Right ventricle myocardium inferior (tissue), 1 donor: ENCODE measurements at regions not wholly inside any gene's neighbourhood (a gene's known extent, or its start where the extent isn't known, plus 50 kb on each side); places are given as distances from the start of the nearest gene placed in this dataset.
"Not testable (repeated sequence)": the region's sequence is repeated elsewhere in the genome, so short reads cannot be mapped to it uniquely, and the experiment has no call there.

ENCODE experiments used
- ATAC-seq: fragments of 200-7000 bp; cut with Tn5 transposase; one replicate; pipeline ENCODE4 v1.9.1; 2020; ENCODE audit warnings: mild to moderate bottlenecking, moderate library complexity
- DNase-seq: peaks from one replicate; pipeline ENCODE4 v3.0.0; 2021; ENCODE audit errors: missing footprints
- intact Hi-C: fragments of 100-400 bp; cut with DNase I; formaldehyde crosslinking; loops from one replicate; pipeline ENCODE4 v1.11.0; 2022
- donor health status: DM: no; HTN: yes; CAD: no; lungs with severe emphysema.

DNA sequence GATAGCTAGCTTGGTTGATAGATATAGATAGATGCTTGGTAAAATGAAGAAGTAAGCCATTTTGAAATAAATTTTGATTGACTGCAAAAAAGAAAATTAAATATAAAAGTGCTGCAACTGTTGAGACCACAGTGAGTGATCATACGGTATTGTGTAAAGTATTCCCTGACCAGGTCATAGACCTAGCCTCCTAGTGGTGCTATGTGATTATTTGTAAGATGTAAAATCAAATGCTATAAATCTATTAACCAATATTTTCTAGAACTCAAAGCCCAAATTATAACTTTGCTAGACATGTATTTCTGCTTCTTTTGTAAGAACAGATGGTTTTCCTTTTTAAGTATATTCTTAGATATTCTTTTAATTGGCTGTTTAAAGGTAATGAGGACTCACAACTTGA lies 480.2 kb upstream of the PTPRD start:
- no peak for DNase-seq
- intact Hi-C loops = no loop called here
- no peak for ATAC-seq

DNA sequence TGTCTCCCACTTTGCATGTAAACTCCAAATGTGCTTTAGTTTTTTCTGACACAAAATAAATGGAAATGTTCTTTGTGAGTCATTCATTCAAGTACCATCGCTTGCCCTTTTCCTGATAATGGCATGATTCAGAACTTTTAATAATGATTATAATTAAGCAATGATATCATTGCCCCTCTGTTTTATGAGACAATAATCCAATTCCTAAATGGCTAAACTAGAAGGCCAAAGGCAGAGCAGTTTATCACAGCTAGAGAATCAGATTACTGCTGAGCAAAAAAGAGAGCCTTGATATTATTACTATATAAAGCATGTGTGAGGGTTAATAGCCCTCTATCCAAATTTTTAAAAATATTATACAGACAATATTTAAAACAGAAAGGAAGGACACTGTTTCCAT lies 484.2 kb upstream of the PTPRD start:
- intact Hi-C loops = no loop called here
- no peak for DNase-seq
- no peak for ATAC-seq

DNA sequence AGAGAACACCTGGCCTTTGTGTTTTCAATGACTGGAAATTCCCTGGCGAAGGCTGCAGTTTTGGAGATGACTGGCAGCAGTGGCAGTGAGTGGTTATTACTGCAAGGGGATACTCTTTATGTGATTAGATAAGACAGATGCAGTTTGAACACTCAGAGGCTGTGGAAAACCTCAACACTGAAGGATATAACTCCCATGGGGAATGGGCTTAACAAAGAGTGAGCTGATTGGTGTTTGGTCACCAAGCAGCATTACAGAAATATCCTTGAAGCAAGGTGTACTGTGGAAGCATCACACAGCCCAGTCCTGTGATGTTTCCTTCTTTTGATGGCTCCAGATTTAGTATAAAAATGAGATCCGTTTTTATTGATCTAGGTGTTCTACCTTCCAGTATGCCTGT lies 490.7 kb upstream of the PTPRD start:
- intact Hi-C loops = no loop called here
- DNase-seq (no peak), ATAC-seq (no peak)

DNA sequence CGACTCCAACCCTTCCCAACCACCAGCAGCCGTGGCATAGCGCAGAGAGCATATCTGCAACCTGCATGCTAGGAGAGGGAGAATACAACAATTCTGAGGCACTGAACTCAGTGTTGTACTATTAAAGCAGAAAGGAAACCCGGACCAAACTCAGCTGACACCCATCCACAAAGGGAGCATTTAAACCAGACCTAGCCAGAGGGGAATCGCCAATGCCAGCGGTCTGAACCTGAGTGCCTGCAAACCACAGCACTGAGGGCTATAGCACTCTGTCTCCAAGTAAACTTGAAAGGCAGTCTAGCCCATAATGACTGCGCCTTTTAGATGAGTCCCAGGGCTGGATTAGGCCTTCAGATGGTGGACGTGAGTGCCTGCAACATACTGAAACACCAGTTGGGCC lies 494.4 kb upstream of the PTPRD start:
- no peak for DNase-seq
- no peak for ATAC-seq
- intact Hi-C loops = no loop called here

DNA sequence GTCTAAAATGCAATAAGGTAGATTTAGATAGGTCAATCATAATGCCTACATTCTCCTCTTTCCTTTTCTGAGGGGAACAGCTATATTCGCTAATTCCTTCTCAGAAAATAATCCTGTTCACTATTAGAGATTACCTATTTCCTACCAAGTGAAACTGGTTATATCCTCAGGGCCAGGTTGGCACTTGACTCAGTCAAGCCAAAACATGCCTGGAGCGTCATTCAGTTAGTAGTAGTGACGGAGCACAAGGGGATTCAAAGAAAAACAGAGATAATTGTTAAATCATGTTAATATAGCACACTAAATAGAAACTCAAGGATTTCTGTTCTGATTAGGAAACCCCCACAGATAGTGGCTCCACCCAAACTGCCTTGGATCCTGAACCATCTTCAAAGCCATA lies 515.4 kb upstream of the PTPRD start:
- intact Hi-C loops = no loop called here
- DNase-seq (no peak), ATAC-seq (no peak)

DNA sequence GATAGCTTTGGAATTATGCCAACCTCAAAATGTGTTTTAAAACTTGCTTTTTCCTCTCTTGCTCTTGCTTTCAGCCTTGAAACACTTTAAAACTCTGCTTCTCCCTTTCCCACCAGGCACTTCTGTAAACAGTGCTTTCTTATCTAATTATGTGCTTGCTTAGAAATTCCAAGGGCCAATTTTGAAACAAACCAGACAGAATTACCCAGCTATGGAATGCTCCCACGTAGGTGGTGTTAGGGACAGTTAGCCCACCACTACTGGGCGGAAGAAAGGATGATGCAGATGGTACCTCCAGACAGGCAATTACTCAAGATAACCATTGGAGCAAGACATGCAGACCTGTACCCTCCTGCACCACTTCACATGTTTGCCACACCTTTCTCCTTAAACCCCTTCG lies 523.0 kb upstream of the PTPRD start:
- no peak for ATAC-seq
- no peak for DNase-seq
- intact Hi-C loops = no loop called here

DNA sequence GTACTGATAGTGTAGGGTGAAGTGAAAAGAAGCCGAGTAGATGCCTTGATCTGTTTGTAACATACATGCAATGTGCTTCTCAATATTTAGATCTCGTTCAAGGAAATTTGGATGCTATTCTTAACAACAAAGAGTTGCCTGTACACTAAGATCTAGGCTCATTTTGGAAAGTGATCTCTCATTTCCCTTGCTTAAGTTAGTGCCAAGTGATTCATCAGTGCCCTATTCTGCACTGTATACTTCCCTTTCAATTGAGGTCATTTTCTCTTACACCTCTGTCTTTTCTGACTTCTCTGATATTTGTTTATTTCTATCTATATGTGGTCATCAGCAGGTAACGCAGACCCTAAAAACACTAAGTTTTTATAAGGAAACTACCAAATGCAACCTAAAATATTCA lies 528.6 kb upstream of the PTPRD start:
- DNase-seq = no peak
- no peak for ATAC-seq
- intact Hi-C loops = no loop called here

DNA sequence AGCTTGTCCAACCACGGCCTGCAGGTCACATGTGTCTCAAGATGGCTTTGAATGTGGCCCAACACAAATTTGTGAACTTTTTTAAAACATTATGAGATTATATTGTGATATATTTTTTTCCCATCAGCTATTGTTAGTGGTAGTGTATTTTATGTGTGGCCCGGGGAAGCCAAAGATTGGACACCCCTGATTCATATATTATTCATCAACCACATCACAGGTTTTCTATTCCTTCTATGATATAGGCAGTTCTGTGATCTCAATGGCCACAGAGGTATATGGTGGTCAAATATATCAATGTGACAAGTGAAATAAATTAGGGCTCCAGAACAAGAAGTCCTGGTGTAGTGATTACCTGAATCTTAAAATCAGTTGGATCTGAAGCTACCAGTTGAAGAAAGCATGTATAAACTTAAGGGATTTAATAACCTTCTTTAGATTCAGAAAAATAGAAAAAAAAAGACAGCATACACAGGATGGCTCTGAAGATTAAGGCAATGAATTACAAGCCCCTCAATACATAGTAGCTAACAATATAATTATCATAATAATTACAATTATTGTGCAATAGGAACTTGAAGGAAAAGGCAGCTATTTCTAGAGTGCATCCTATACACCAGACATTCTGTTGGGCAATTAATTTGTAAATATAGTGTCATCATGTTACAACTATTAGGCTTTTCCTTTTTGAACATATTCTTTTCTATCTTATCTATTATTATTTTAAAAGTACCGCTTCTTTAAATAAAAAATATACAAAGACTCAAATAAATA lies 530.4 kb upstream of the PTPRD start:
- DNase-seq (no peak), ATAC-seq (no peak)
- intact Hi-C loops = no loop called here

DNA sequence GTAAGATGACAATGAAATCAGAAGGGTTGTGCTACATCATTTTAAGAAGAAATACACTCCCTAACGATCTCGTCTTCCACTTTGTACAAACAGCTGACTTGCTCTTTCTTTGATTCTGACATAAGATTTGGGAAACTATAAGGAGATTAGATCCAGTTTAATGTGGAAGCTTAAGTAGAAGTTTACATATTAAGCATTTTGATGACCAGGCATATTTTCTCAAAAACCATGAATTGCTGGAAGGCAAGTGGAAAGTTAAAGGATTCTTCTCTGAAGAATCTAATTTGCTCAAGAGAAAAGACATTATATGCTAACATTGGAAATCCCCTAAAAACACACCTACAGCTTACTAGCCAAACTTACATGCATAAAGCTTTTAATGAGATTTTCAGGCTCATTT lies 531.9 kb upstream of the PTPRD start:
- ATAC-seq (no peak), DNase-seq (no peak)
- intact Hi-C loops = no loop called here

DNA sequence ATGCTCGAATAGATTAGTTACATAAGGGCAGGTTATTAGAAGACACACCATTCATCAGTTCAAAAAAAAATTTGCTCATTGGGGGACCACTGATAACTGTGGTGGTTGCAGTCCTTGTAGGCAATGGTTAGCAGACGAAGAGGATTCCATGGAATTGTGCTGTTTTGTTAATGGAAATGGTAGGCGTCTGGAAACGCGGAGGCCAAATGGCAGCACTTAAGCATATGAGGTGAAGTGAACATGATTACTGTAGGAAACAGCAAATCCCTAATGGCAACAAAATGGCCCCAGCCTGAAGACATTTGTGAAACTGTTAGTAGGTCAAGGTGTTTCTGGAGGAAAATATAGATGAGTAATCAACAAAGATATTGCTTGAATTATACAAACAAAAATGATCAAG lies 535.4 kb upstream of the PTPRD start:
- intact Hi-C loops = no loop called here
- DNase-seq = no peak
- ATAC-seq = no peak

DNA sequence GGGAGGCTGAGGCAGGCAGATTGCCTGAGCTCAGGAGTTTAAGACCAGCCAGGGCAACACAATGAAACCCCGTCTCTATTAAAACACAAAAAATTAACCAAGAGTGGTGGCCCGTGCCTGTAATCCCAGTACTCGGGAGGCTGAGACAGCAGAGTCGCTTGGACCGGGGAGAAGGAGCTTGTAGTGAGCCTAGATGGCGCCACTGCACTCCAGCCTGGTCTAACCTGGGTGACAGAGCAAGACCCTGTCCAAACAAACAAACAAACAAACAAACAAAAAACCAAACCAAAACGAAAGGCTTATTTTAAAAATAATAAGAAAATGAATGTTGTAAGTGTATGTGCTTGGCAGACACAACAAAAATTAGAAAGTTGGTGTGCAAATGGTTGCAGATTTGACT lies 536.3 kb upstream of the PTPRD start:
- ATAC-seq (no peak), DNase-seq (no peak)
- intact Hi-C loops = no loop called here

DNA sequence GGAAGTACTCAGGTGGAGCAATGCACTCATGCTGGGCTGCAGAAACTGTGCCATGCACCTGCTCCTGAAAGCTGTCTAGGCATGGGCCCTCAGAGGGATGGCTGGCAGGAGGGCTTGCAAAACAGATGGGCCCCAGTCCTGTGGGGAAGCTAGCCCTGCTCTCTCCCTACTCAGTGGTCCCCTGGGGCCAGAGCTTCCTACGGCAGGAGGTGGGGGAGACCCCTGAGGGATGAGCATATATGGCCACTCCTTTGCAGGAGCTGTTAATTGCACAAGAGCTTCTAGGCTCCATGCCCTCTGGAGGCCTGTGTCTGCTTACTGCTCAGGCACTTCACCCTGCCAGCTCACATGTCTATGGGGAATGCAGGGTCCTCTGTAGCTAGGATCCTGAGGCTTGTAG lies 545.3 kb upstream of the PTPRD start:
- intact Hi-C loops = no loop called here
- ATAC-seq (no peak), DNase-seq (no peak)

DNA sequence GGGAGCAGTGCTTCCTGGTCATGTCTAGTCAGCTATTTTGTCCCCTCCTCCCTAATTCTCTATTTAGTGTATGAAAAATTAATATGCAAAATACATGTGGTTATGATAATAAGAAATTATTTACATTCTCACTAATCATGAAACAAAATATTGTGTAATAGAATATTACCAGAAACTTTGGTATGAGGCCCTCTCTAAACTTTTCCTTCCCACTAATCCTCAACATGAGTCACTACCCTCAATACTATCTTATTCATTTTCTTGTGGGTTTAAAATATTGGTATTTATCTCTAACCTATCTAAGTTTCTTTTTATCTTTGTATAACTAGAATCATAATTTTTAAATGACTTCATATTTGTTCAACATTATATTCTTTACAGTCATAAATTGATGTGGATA lies 545.9 kb upstream of the PTPRD start:
- intact Hi-C loops = no loop called here
- DNase-seq (no peak), ATAC-seq (no peak)

DNA sequence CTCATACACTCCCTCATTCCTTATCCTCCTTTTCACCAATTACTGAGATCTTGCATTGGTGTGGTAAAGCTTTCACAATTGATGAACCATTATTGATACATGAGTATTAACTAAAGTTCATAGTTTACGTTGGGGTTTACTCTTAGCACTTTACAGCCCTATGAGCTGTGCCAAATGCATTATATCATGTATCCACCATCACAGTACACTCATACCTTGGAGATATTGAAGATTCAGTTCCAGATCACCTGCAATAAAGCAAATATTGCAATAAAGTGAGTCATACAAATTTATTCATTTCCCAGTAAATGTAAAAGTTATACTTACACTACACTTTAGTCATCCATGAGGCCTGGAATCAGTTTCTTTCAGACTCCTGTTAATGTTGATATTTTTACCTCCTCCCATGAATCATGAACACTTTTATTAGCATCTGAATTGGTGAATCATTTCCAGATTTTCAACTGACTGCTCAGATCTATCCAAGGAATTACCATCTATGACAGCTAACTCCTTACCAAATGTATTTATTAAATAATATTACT lies 546.6 kb upstream of the PTPRD start:
- DNase-seq (no peak), ATAC-seq (no peak)
- intact Hi-C loops = no loop called here

DNA sequence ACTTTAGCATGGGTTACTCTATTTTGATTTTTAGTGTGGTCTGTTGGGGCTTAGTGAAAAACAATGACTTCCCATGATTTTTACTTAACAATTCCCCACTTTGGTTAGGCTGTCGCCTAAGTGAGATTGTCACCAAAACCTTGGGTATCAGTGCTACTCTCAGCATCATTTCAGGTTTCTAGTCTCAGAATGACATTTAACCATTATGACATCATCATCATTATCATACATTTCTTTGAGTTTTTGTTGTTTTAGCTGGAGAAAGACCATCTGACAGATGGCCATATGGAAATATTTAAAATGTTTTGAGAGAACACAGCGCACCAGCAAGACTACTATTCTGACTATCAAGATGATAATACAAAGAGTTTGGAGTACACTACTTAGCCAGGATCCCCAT lies 551.0 kb upstream of the PTPRD start:
- ATAC-seq (no peak), DNase-seq (no peak)
- intact Hi-C loops = no loop called here

DNA sequence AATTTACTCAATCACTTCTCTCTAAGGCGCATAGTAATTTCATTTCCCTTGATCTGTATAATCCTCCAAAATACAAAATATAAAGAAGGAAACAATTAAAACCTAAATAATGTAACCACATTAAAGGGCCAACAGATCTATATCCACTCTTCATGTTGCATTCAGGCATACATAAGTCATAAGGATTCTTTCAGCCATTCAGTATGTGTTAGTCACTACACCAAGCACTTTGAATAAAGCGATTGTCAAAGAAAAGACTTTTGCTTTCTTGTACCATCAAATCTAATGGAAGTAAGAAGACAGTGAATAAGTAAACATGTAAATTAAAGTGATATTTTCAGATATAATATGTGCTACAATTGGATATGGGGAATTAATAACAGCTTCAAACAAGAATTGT lies 569.2 kb upstream of the PTPRD start:
- DNase-seq = no peak
- no peak for ATAC-seq
- intact Hi-C loops = no loop called here

DNA sequence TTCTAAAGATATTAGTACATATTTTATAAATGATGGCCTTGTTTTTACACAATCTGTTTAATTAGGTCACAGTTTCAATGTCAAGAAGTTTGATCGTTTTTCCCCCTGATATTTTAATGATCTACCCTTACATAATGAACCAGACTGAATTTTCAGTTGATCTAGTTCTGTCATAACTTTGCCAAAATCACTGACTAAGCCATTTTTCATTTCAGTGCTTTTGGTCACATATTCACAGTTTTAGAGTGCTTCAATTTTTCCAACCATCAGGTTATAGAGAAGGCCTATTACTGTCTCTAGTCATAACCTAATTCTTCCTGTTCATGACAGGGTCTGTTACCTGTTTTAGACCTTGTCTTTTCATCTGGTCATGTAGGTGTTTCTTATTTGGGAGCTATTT lies 577.9 kb upstream of the PTPRD start:
- DNase-seq = no peak
- intact Hi-C loops = no loop called here
- ATAC-seq = no peak

DNA sequence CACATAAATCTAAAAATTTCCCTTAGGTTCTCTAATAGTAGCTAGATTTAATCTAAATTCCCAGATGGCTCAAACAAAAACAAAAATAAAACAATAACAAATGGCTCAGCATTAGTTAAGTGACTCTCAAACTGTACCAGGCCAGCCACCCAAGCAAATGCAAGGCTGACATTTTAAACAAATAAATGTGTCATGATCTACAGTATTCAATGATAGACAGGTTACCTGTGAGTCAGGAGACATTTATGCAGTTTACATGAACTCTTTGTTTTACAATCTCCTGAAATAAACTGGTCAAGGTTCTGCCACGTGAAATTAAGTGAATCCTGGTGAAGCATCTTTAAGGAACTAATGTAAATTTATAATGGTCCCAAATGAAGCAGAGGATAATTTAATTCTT lies 580.2 kb upstream of the PTPRD start:
- intact Hi-C loops = no loop called here
- ATAC-seq = no peak
- no peak for DNase-seq

DNA sequence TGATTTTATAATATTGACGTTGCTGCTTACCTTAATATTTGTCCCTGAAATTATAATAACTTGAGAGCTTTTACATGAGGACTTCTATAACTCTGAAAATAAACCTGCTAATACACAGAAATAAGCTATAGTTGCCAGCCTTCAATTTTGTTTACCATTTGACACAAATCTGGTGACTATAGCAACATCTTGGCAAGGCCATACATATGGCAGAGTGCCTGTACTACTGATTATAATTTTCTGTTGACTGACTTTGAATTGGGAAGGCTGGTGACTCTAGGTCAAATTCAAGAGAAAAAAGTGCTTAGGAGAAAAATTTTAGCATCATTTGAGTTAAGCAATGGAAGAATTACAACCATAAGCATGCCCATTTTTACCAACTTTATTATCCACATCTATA lies 581.4 kb upstream of the PTPRD start:
- no peak for ATAC-seq

DNA sequence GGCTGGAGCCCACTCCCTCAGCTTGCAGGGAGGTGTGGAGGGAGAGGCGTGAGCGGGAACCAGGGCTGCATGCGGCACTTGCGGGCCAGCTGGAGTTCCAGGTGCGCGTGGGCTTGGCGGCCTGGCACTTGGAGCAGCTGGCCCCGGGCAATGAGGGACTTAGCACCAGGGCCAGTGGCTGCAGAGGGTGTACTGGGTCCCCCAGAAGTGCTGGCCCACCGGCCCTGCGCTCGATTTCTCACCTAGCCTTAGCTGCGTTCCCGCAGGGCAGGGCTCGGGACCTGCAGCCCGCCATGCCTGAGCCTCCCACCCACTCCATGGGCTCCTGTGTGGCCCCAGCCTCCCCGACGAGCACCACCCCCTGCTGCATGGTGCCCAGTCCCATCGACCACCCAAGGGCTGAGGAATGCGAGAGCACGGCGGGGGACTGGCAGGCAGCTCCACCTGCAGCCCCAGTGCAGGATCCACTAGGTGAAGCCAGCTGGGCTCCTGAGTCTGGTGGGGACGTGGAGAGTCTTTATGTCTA lies 584.1 kb upstream of the PTPRD start:
- DNase-seq, intact Hi-C loops, ATAC-seq: not testable (repeated sequence)

More for the DNA sequence above, 581.4 kb upstream of the PTPRD start:
- no peak for DNase-seq
- intact Hi-C loops = no loop called here

DNA sequence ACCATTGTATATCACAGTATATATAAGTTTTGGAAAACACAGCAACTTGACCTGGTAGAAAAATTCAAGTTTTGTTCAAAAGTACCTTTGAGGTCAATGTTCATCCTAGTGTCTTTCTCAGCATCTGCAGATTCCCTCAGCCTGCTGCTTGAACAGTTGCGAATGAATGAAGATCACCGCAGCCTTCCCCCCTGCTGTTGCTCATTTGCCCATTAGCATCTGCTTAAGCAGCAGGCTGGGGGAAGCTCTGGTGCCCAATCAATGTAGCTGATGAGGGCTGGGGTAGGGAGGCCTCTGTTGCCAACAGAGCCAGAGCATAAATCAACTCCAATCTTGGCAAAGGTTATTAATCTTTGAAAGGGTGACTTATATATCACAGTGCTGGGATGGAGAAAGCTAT lies 586.5 kb upstream of the PTPRD start:
- DNase-seq (no peak), ATAC-seq (no peak)
- intact Hi-C loops = no loop called here
